HG02588 (cell line): ENCODE measurements at regions not wholly inside any gene's neighbourhood (a gene's known extent, or its start where the extent isn't known, plus 50 kb on each side); places are given as distances from the start of the nearest gene placed in this dataset.
"Not testable (repeated sequence)": the region's sequence is repeated elsewhere in the genome, so short reads cannot be mapped to it uniquely, and the experiment has no call there.

Experiments used
- ATAC-seq: cut with Tn5 transposase; IDR thresholded peaks from one replicate; pipeline ENCODE4 v1.9.1; 2021; ENCODE audit warnings: mild to moderate bottlenecking, moderate library complexity; ENCODE audit not compliant: unreplicated experiment

GRCh38 chr3:94472511-94472910 is 409.6 kb downstream of the NSUN3 start:
- no peak for ATAC-seq

DNA sequence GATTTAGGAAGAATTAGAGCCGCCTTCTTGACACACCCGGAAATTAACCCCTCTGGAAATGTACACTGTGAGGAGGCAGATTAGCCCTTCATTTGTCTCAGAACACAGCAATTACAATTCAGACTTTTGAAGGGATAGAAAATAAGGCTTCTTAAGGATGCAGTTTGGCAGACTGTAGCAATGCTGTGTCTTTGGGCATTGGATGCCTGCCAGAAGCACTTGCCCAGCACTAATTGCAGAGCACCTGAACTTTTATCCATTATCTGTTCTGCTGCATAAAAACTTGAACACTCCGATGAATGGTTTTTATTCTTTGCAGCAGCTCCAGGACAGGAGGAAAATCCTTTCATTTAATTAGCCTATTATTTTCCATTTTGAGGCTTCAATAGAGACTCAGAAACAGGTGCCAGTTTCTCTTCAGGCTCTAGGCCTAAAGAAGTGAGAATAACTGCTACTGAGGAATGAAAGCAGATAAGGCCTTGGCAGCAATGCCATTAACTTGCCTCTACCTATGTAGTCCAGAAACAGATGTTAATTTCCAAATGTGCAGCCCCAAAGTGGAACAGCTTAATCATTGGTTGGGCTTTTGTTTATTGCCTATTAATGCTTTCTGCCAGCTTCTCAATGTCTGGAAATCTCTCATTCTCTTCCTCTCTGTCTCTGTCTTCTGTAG is 418.5 kb downstream of the NSUN3 start:
- no peak for ATAC-seq

GRCh38 chr3:94482686-94483085 is 419.8 kb downstream of the NSUN3 start:
- no peak for ATAC-seq

- no peak for ATAC-seq
Observed at GRCh38 chr3:94483403-94483802, 420.5 kb downstream of the NSUN3 start.

DNA sequence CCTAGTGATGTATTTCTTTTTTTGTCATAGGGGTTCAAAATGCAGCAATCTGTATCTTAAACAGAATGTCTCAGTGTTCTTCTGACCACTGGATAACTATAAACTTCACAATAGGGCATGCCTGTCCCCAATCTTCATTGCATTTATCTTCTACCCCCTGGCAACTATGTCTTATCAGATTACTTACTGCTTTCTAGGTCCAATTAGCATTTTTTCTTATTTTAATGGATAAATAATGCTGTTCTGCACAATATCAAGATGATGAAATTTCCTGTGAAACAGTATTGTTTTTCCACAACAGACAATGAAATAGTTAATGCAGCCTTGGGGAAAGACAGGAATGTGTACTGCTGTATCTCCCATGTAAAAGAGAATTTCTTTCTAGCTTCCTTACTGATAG is 432.1 kb downstream of the NSUN3 start:
- no peak for ATAC-seq

DNA sequence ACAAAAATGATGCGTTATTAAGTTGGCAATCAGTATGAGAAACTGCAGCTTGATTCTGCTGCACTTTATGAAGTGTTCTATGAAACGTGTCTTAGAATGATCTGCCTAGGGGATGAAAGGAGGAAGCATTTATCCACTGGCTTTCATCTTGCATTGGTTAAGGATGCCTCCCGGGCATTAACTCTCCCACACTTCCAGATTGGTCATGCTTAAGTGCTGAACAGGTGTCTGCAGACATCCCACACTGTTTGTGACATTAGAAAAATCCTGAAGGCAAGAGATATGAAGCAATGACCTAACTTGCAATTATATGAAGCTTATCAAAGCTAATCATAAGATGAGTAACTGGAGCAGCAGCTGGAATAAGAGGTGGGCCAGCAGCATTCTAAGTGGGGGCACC is 437.3 kb downstream of the NSUN3 start:
- ATAC-seq, result no peak

DNA sequence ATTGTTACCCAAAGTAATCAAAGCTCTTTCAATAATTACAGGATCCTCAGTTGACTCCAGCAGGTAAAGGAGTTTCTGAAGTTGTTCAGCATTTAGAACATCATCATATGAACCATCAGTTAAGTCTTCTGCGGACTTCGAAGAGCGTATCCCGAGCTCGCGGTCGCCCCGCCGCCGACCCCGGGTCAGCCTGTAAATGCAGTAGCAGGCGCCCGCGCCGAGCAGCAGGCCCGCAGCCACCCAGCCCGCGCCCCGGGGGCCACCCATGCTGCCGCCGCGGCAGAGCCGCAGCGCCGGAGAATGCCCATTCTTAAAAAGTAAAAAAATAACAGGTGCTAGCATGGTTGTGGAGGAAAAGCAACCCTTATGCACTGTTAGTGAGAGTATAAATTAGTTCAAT is 444.5 kb downstream of the NSUN3 start:
- ATAC-seq, result not testable (repeated sequence)

DNA sequence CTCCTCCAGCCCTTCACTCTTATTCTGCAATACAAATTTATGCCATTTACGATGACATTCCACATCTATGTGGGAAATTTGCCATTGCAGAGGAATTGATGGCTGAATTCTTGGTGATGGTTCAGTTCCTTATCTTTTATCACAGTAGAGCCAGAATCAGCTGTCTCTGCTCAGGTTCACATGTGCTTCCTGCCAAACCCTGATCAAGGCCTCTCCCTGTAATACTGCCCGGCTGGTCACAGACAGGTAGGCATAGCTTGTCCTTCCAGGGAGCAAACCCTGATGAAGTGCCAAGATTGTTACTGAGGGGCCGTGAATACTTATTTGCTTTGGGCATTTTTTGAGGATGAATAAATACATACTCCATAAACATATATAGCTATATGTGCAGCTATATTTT is 450.0 kb downstream of the NSUN3 start:
- ATAC-seq, result no peak

DNA sequence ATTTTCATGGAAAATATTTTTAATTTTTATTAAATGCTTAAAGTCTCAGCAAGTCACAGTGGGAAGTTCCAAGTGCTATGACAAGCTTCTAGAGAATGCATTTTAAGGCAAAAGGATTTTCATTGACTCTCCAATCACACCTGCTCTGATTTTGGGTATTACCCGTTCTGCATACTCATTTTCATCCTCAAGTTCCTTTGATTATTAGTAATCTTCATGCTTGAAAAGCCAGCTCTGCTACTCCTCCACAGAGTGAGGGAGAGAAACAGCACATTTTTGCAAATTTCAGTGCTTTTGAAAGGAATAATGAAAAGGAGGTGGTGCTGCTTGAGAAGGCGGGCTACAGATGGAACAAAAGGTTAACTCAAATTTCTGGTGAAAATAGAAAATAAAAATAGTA is 450.7 kb downstream of the NSUN3 start:
- no peak for ATAC-seq

- no peak for ATAC-seq
Observed at GRCh38 chr3:94515983-94516382, 453.1 kb downstream of the NSUN3 start.

GRCh38 chr3:94520364-94520763 is 457.5 kb downstream of the NSUN3 start:
- ATAC-seq, result no peak

GRCh38 chr3:94522488-94522887 is 459.6 kb downstream of the NSUN3 start:
- no peak for ATAC-seq

- ATAC-seq, result no peak
Observed at GRCh38 chr3:94524102-94524919, 461.4 kb downstream of the NSUN3 start.

DNA sequence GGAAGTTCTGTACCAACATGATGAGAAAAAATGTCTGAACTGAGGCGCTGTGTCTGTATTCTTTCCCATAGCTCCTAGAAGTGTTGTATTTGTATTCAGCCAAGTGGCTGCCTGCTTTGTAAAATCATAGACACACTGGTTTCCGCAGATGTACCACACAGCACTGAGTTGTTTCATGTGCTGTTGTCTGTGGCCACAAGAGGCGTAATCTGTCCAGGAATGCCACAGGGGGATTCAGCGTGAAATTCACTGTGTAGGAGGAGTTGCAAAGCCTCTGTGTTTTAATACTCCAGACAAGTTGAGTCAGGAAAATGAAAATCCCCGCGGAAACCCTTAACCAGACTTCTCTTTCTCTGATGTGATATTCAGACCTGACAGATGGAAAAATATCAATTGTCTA is 462.2 kb downstream of the NSUN3 start:
- no peak for ATAC-seq

GRCh38 chr3:94529816-94530215 is 467.0 kb downstream of the NSUN3 start:
- ATAC-seq, result no peak

- no peak for ATAC-seq
Observed at GRCh38 chr3:94532951-94533350, 470.1 kb downstream of the NSUN3 start.

- no peak for ATAC-seq
Observed at GRCh38 chr3:94539937-94540336, 477.1 kb downstream of the NSUN3 start.

DNA sequence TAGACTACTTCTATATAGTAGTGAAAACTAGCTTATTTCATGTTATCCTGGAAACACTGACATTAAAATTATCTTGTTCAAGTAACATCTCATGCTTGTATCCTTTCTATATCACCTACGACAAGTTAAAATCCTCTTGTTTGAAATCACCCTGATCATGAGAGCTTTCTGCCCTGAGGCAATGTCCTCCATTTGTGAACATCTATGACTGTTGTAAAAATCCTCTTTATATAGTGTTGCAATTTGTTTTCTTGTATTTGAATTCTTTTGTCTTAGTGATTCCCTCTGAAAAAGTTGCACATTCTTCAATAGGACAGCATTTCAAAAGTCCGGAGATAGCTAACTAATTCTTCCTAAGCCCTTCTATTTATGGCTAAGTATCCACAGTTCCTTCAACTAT is 480.3 kb downstream of the NSUN3 start:
- no peak for ATAC-seq

DNA sequence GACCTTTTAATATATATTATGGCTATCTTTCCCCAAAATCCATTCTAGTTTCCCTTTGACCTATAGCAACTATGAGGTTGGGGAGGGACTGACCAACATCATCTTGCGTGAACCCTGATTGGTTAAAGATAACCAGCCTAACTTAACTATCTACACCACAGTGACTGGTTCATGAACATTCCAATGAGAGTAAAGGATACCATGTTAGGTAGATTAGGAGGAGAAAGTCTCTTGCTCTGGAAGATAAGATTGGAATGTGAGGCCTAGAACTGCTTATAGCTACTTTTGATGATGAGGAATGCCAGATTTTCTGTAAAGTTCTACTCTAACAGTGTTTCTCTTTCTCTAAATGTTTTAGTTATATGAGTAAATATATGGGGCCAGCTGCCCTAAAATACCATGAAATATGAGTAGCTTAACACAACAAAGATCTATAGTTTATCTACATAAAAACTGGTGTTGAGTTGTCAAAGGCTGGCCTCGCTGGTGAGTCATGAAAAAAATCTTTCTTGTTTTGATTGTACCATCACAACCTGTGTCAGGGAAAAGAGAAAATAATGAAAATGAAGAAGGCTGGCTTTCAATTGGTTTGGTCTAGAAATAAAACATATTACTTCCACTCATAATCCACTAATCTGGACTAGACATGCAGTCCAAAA is 481.4 kb downstream of the NSUN3 start:
- no peak for ATAC-seq

DNA sequence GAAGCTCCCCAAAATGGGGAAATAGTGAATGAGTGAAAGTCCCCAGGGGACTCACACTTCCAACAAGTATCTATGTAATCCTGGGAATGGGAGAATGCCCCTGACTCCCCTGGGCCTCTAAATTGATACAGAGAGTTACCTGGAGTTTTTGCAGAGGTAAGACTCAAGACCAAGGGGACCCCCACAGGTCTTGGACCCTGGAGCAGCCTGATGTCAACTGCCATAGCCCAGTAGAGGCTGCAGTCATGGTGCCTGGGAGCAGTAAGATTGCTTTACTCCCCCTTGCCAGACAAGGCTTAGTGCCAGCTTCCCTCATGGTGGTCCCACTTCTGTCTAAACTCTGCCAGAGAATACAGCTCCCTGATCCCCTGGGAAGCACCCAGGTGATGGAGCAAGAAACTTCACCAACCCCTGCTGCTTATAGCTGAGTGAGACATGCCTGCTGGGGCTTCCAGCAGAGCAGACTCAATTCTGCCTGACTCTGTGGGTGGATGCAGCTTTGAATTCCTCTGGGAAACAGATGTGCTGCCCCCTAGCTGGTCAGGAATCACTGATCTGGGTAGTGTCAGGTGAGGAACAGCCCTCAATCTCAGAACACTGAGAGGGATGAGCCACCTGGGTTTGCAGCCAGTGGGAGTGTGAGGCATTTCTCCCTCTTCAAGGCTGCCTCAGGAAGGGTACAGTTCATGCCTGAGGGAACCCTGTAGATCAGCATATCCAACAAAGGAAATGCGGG is 485.9 kb downstream of the NSUN3 start:
- no peak for ATAC-seq

DNA sequence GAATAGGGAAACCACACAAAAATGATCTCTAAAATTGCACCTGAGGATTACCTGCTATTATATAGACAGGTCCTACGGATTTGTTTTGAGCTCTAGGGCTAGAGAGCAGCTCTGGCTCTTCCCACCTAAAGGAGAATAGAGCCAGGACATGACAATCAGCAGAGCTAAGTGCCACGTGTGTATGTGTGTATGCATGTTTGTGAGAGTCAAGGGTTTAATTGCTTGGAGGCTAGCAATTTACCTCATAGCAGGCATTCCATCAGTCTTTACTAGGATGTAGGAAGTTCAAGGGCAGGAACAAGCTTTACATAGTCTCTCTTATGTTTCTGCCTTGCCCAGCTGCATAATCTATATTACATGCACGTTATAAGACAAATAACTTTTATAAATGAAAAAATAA is 498.2 kb downstream of the NSUN3 start:
- ATAC-seq, result no peak
